ENCODE measurements at regions not wholly inside any gene's neighbourhood (a gene's known extent, or its start where the extent isn't known, plus 50 kb on each side); places are given as distances from the start of the nearest gene placed in this dataset.

DNA sequence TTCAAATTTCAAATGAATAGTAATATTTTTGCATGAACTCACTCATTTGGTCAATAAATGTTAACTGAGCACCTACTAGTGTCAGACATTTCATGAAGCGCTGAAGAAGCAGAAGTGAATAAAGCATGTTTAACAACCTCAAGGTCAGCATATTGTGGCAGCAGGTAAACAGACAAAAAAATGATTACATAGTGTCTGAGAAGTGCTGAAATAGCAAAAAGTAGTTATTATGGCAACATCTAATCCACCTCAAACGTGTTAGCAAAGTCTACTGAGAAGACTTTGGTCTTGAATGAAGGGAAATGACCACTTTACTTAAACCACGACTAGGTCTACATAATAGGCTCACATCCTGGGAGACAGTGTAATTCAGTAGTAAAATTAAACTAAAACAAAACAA is 452.2 kb upstream of the LRATD1 start:
- TF ChIP-seq, protein P1, sequence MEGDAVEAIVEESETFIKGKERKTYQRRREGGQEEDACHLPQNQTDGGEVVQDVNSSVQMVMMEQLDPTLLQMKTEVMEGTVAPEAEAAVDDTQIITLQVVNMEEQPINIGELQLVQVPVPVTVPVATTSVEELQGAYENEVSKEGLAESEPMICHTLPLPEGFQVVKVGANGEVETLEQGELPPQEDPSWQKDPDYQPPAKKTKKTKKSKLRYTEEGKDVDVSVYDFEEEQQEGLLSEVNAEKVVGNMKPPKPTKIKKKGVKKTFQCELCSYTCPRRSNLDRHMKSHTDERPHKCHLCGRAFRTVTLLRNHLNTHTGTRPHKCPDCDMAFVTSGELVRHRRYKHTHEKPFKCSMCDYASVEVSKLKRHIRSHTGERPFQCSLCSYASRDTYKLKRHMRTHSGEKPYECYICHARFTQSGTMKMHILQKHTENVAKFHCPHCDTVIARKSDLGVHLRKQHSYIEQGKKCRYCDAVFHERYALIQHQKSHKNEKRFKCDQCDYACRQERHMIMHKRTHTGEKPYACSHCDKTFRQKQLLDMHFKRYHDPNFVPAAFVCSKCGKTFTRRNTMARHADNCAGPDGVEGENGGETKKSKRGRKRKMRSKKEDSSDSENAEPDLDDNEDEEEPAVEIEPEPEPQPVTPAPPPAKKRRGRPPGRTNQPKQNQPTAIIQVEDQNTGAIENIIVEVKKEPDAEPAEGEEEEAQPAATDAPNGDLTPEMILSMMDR (IDR thresholded peaks at IDR 0.05), result no peak
- TF ChIP-seq POLR2AphosphoS5 (IDR thresholded peaks at IDR 0.05; ENCODE audit: low read depth, low read length) (no peak), SIN3A (IDR thresholded peaks at IDR 0.05; ENCODE audit: borderline replicate concordance, insufficient read depth, low read depth, low read length) (no peak)
- TF ChIP-seq, protein P2, sequence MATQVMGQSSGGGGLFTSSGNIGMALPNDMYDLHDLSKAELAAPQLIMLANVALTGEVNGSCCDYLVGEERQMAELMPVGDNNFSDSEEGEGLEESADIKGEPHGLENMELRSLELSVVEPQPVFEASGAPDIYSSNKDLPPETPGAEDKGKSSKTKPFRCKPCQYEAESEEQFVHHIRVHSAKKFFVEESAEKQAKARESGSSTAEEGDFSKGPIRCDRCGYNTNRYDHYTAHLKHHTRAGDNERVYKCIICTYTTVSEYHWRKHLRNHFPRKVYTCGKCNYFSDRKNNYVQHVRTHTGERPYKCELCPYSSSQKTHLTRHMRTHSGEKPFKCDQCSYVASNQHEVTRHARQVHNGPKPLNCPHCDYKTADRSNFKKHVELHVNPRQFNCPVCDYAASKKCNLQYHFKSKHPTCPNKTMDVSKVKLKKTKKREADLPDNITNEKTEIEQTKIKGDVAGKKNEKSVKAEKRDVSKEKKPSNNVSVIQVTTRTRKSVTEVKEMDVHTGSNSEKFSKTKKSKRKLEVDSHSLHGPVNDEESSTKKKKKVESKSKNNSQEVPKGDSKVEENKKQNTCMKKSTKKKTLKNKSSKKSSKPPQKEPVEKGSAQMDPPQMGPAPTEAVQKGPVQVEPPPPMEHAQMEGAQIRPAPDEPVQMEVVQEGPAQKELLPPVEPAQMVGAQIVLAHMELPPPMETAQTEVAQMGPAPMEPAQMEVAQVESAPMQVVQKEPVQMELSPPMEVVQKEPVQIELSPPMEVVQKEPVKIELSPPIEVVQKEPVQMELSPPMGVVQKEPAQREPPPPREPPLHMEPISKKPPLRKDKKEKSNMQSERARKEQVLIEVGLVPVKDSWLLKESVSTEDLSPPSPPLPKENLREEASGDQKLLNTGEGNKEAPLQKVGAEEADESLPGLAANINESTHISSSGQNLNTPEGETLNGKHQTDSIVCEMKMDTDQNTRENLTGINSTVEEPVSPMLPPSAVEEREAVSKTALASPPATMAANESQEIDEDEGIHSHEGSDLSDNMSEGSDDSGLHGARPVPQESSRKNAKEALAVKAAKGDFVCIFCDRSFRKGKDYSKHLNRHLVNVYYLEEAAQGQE (IDR thresholded peaks at IDR 0.05; ENCODE audit: insufficient read depth in 1 of 2, low read depth in 2 of 2, low read length in 1 of 2), result no peak

Data from Panc1 (cell line).